NT2/D1 (cell line): ENCODE measurements at regions not wholly inside any gene's neighbourhood (a gene's known extent, or its start where the extent isn't known, plus 50 kb on each side); places are given as distances from the start of the nearest gene placed in this dataset.

Experiments used
- YY1 ChIP-seq: IDR thresholded peaks from 2 replicates; pipeline ENCODE4 v1.6.1; 2011; ENCODE audit not compliant: insufficient read length, insufficient read depth
- ZNF274 ChIP-seq: IDR thresholded peaks from 2 replicates; pipeline ENCODE4 v1.6.1; 2011; ENCODE audit warnings: mild to moderate bottlenecking, low read depth, low read length

- TF ChIP-seq YY1 = no peak
- no peak for TF ChIP-seq ZNF274
Measured at GRCh38 chr7:83864551-83864950, 215.6 kb upstream of the SEMA3E start.
